Retinal pigment epithelial cell (primary cell): ENCODE measurements at regions not wholly inside any gene's neighbourhood (a gene's known extent, or its start where the extent isn't known, plus 50 kb on each side); places are given as distances from the start of the nearest gene placed in this dataset.

Experiments
- DNase-seq: peaks from one replicate; pipeline ENCODE4 v3.0.0-alpha.2; 2010; ENCODE audit warnings: low read depth
- H3K4me3 ChIP-seq: 2 replicates; pipeline ENCODE4 v1.5.1; 2011; ENCODE audit warnings: mild to moderate bottlenecking, low read length, control low read depth, moderate library complexity
- CTCF ChIP-seq: conservative IDR thresholded peaks from 2 replicates; pipeline ENCODE4 v1.5.1; 2011; ENCODE audit warnings: low read depth, low read length, control low read depth, inconsistent platforms

DNA sequence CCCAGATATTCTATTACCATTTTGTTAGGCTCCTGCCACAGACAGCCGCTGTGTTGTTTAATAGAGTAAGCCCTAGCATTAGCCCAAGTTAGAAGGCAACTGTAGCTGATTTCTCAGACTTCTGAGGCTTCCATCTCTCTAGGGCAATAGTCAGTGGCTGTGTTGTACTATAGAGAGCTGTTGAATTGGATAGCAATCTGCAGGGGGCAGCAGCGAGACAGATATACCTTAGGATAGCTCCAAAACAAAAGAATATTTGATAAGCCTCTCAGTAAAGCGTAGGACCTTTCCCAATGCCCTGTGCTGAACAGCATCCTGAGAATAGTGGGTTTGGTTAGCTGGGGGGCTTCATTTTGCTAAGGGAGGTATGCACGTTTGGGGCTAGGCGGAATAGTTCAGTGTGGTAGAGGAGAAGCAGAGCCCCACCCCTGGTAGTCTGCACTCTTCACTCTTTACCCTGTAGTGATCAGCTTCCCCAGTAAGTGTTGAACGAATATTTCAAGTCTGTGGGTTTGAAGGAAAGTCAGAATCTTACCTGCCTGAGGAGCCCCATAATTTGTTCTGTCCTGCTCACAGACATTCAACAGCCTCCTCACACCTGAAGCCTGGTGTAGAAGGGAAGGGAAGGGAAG, 515.1 kb downstream of the INSC start:
- H3K4me3 ChIP-seq, result no peak overlapping the region
- no peak for TF ChIP-seq CTCF
- DNase-seq, result no peak

DNA sequence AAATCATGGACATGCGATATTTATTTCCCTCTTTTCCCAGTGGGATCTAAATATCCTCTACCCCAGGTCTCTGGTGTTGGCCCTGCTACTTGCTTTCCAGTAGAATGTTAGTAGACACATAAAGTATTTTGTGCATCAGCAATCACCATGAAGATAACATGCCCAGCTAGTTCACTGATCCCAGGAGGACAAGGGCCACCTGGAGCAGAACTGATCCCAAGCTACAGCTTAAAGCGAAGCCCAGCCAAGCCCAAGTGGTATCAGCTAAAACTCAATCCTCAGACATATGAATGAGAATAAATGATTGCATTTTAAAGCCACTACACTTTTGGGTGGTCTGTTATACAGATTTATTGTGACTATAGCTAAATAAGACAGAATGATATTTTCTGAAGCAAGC, 516.2 kb downstream of the INSC start:
- no peak for TF ChIP-seq CTCF
- H3K4me3 ChIP-seq, result no peak overlapping the region
- no peak for DNase-seq

DNA sequence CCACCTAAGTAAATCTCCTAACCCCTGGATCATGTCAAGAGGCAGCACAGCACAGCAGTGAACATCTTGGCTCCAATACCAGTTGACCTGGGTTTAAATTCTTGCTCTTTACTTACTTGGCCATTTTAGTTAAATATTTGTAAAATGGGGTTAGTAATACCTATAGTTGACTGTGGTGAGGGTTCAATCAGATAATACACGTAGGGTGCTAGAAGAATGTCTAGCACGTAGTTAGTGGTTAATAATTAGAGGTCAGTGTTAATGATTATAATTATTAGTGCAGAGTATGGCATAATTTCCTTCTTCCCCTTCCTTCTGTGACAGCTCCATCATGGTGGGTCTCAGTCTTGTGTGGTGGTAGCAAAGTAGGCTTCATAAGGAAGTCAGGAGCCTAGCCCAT, 520.8 kb downstream of the INSC start:
- no peak for TF ChIP-seq CTCF
- no peak overlapping the region for H3K4me3 ChIP-seq
- DNase-seq, result no peak

DNA sequence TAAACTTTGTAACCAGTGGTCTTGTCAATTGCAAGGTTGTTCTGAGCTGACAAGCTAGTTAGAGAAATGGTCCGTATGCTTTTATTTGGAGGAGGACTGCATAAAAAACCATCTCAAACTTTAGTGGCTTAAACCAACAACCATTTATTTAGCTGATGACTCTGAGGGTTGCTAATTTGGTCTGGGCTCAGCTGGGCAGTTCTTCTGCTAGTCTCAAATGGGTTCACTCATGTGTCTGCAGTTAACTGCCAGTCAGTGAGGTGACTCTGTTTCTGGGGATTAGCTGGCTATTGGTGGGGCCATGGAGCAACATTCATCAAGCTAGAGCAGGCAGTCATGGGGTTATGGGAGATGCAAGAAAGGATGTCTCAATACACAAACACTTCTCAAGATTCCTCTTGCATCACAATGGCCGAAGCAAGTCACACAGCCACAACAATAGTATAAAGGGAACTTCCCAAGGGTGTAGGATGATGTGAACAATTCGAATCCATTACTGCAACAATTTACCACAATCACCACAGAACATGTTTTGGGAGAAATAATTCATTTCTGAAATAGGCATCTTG, 521.9 kb downstream of the INSC start:
- no peak overlapping the region for H3K4me3 ChIP-seq
- TF ChIP-seq CTCF, result no peak
- DNase-seq, result no peak

GRCh38 chr11:15638386-15638787, 523.7 kb downstream of the INSC start:
- no peak for DNase-seq
- TF ChIP-seq CTCF, result no peak
- H3K4me3 ChIP-seq, result no peak overlapping the region

GRCh38 chr11:15640318-15640717, 525.6 kb downstream of the INSC start:
- no peak for TF ChIP-seq CTCF
- no peak overlapping the region for H3K4me3 ChIP-seq
- DNase-seq, result no peak
